WTC11 (cell line): ENCODE measurements at regions not wholly inside any gene's neighbourhood (a gene's known extent, or its start where the extent isn't known, plus 50 kb on each side); places are given as distances from the start of the nearest gene placed in this dataset.

Experiments used
- ATAC-seq: fragments of 200-7000 bp; cut with Tn5 transposase; 2 replicates; pipeline ENCODE4 v1.10.0; 2021; ENCODE audit warnings: mild to moderate bottlenecking, moderate library complexity
- CTCF ChIA-PET: fragments of 300-600 bp; sonication (Branson Sonifier 250); formaldehyde crosslinking; loops from one replicate; lab custom pipeline; 2021; ENCODE audit warnings: antibody characterized with exemption; lab: Charles Lee
- POLR2A ChIA-PET: fragments of 350-600 bp; sonication (Branson Sonifier 250); formaldehyde crosslinking; loops from one replicate; lab custom pipeline; 2021; ENCODE audit warnings: antibody characterized with exemption; lab: Charles Lee
- DNase-seq: peaks from one replicate; pipeline ENCODE4 v3.0.0; 2021; ENCODE audit warnings: low spot score
- H3K27ac Mint-ChIP-seq: 2 replicates; pipeline ENCODE4 v1.8.0; 2021; ENCODE audit warnings: mixed read lengths
- H3K27me3 Mint-ChIP-seq: 2 replicates; pipeline ENCODE4 v1.8.0; 2021; ENCODE audit warnings: low read depth, mild to moderate bottlenecking, moderate library complexity, mixed read lengths
- H3K36me3 Mint-ChIP-seq: 2 replicates; pipeline ENCODE4 v1.8.0; 2021; ENCODE audit warnings: mixed read lengths
- H3K4me1 Mint-ChIP-seq: 2 replicates; pipeline ENCODE4 v1.8.0; 2022; ENCODE audit warnings: mixed read lengths
- H3K4me3 Mint-ChIP-seq: 2 replicates; pipeline ENCODE4 v1.8.0; 2021; ENCODE audit warnings: mild to moderate bottlenecking, moderate library complexity, mixed read lengths
- H3K9me3 Mint-ChIP-seq: 2 replicates; pipeline ENCODE4 v1.8.0; 2021; ENCODE audit warnings: mixed read lengths
- CDX4 ChIP-seq: fragments of 250-450 bp; sonication (Bioruptor Pico); IDR thresholded peaks from 2 replicates; pipeline ENCODE4 v1.9.0; 2021; ENCODE audit warnings: moderate library complexity, mild to moderate bottlenecking, inconsistent platforms, borderline replicate concordance
- ELF4 ChIP-seq: sonication (generic); formaldehyde crosslinking; IDR thresholded peaks from 2 replicates; pipeline ENCODE4 v1.8.1; 2022; ENCODE audit warnings: low read depth, mild to moderate bottlenecking, moderate library complexity, missing genetic modification reagents
- ESRRA ChIP-seq: sonication (generic); formaldehyde crosslinking; IDR thresholded peaks from 2 replicates; pipeline ENCODE4 v1.8.1; 2022; ENCODE audit warnings: mild to moderate bottlenecking, missing genetic modification reagents, borderline replicate concordance
- HMGA2 ChIP-seq: fragments of 250-450 bp; sonication (Bioruptor Pico); IDR thresholded peaks from 2 replicates; pipeline ENCODE4 v1.4.0; 2021; ENCODE audit warnings: mild to moderate bottlenecking, moderate library complexity
- JAZF1 ChIP-seq: fragments of 250-450 bp; sonication (Bioruptor Pico); IDR thresholded peaks from 2 replicates; pipeline ENCODE4 v1.9.0; 2021; ENCODE audit warnings: moderate library complexity, mild to moderate bottlenecking, inconsistent platforms
- JUN ChIP-seq: sonication (generic); formaldehyde crosslinking; IDR thresholded peaks from 2 replicates; pipeline ENCODE4 v1.8.0; 2023; ENCODE audit warnings: mild to moderate bottlenecking, missing genetic modification reagents
- MXD4 ChIP-seq: fragments of 250-450 bp; sonication (Bioruptor Pico); IDR thresholded peaks from 2 replicates; pipeline ENCODE4 v1.8.0; 2021; ENCODE audit warnings: mild to moderate bottlenecking, moderate library complexity, borderline replicate concordance
- NFATC4 ChIP-seq: fragments of 250-450 bp; sonication (Bioruptor Pico); IDR thresholded peaks from 2 replicates; pipeline ENCODE4 v1.9.0; 2021; ENCODE audit warnings: mild to moderate bottlenecking
- ZBTB43 ChIP-seq: sonication (generic); formaldehyde crosslinking; IDR thresholded peaks from 2 replicates; pipeline ENCODE4 v1.8.1; 2023; ENCODE audit warnings: mild to moderate bottlenecking, missing genetic modification reagents
- ZNF423 ChIP-seq: fragments of 250-450 bp; sonication (Bioruptor Pico); IDR thresholded peaks from 2 replicates; pipeline ENCODE4 v2.1.2; 2022; ENCODE audit warnings: mild to moderate bottlenecking, moderate library complexity
- TF ChIP-seq, protein P1 (sequence below): sonication (generic); formaldehyde crosslinking; IDR thresholded peaks from 2 replicates; pipeline ENCODE4 v1.8.1; 2023; ENCODE audit warnings: mild to moderate bottlenecking, missing genetic modification reagents
- TF ChIP-seq, protein P2 (sequence below): fragments of 250-450 bp; sonication (Bioruptor Pico); IDR thresholded peaks from 2 replicates; pipeline ENCODE4 v1.9.0; 2021; ENCODE audit warnings: mild to moderate bottlenecking
- TF ChIP-seq, protein P3 (sequence below): fragments of 250-450 bp; sonication (Bioruptor Pico); IDR thresholded peaks from 2 replicates; pipeline ENCODE4 v2.1.2; 2022; ENCODE audit warnings: mild to moderate bottlenecking, moderate library complexity
- TF ChIP-seq, protein P4 (sequence below): sonication (generic); formaldehyde crosslinking; IDR thresholded peaks from 2 replicates; pipeline ENCODE4 v1.8.0; 2022; ENCODE audit warnings: missing genetic modification reagents
- TF ChIP-seq, protein P5 (sequence below): sonication (generic); formaldehyde crosslinking; IDR thresholded peaks from 2 replicates; pipeline ENCODE4 v1.8.1; 2022; ENCODE audit warnings: missing genetic modification reagents, borderline replicate concordance

GRCh38 chr15:70573121-70573850 lies 190.1 kb downstream of the UACA start:
- no peak for TF ChIP-seq CDX4 (CRISPR knock-in tag)
- no peak for TF ChIP-seq NFATC4 (CRISPR knock-in tag)
- TF ChIP-seq, protein P1, sequence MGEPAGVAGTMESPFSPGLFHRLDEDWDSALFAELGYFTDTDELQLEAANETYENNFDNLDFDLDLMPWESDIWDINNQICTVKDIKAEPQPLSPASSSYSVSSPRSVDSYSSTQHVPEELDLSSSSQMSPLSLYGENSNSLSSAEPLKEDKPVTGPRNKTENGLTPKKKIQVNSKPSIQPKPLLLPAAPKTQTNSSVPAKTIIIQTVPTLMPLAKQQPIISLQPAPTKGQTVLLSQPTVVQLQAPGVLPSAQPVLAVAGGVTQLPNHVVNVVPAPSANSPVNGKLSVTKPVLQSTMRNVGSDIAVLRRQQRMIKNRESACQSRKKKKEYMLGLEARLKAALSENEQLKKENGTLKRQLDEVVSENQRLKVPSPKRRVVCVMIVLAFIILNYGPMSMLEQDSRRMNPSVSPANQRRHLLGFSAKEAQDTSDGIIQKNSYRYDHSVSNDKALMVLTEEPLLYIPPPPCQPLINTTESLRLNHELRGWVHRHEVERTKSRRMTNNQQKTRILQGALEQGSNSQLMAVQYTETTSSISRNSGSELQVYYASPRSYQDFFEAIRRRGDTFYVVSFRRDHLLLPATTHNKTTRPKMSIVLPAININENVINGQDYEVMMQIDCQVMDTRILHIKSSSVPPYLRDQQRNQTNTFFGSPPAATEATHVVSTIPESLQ = no peak
- TF ChIP-seq, protein P2, sequence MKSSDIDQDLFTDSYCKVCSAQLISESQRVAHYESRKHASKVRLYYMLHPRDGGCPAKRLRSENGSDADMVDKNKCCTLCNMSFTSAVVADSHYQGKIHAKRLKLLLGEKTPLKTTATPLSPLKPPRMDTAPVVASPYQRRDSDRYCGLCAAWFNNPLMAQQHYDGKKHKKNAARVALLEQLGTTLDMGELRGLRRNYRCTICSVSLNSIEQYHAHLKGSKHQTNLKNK (CRISPR knock-in tag) = no peak
- TF ChIP-seq, protein P3, sequence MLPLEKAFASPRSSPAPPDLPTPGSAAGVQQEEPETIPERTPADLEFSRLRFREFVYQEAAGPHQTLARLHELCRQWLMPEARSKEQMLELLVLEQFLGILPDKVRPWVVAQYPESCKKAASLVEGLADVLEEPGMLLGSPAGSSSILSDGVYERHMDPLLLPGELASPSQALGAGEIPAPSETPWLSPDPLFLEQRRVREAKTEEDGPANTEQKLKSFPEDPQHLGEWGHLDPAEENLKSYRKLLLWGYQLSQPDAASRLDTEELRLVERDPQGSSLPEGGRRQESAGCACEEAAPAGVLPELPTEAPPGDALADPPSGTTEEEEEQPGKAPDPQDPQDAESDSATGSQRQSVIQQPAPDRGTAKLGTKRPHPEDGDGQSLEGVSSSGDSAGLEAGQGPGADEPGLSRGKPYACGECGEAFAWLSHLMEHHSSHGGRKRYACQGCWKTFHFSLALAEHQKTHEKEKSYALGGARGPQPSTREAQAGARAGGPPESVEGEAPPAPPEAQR (CRISPR knock-in tag) = no peak
- no peak for TF ChIP-seq ZBTB43 (CRISPR knock-in tag)
- no peak for TF ChIP-seq ELF4 (CRISPR knock-in tag)
- TF ChIP-seq JUN (CRISPR knock-in tag) = no peak
- TF ChIP-seq MXD4 (CRISPR knock-in tag) = no peak
- TF ChIP-seq HMGA2 = no peak
- TF ChIP-seq, protein P4, sequence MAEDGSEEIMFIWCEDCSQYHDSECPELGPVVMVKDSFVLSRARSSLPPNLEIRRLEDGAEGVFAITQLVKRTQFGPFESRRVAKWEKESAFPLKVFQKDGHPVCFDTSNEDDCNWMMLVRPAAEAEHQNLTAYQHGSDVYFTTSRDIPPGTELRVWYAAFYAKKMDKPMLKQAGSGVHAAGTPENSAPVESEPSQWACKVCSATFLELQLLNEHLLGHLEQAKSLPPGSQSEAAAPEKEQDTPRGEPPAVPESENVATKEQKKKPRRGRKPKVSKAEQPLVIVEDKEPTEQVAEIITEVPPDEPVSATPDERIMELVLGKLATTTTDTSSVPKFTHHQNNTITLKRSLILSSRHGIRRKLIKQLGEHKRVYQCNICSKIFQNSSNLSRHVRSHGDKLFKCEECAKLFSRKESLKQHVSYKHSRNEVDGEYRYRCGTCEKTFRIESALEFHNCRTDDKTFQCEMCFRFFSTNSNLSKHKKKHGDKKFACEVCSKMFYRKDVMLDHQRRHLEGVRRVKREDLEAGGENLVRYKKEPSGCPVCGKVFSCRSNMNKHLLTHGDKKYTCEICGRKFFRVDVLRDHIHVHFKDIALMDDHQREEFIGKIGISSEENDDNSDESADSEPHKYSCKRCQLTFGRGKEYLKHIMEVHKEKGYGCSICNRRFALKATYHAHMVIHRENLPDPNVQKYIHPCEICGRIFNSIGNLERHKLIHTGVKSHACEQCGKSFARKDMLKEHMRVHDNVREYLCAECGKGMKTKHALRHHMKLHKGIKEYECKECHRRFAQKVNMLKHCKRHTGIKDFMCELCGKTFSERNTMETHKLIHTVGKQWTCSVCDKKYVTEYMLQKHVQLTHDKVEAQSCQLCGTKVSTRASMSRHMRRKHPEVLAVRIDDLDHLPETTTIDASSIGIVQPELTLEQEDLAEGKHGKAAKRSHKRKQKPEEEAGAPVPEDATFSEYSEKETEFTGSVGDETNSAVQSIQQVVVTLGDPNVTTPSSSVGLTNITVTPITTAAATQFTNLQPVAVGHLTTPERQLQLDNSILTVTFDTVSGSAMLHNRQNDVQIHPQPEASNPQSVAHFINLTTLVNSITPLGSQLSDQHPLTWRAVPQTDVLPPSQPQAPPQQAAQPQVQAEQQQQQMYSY (CRISPR knock-in tag) = no peak
- no peak for TF ChIP-seq ZNF423 (CRISPR knock-in tag)
- no peak for TF ChIP-seq JAZF1 (CRISPR knock-in tag)
- no peak for TF ChIP-seq ESRRA (CRISPR knock-in tag)
- TF ChIP-seq, protein P5, sequence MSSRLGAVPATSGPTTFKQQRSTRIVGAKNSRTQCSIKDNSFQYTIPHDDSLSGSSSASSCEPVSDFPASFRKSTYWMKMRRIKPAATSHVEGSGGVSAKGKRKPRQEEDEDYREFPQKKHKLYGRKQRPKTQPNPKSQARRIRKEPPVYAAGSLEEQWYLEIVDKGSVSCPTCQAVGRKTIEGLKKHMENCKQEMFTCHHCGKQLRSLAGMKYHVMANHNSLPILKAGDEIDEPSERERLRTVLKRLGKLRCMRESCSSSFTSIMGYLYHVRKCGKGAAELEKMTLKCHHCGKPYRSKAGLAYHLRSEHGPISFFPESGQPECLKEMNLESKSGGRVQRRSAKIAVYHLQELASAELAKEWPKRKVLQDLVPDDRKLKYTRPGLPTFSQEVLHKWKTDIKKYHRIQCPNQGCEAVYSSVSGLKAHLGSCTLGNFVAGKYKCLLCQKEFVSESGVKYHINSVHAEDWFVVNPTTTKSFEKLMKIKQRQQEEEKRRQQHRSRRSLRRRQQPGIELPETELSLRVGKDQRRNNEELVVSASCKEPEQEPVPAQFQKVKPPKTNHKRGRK = no peak
- Mint-ChIP-seq H3K27me3 (no peaks in the 10 kb centered on the region), H3K4me1 (0 out of 2 replicates have a peak, but pooled peaks cover 4% of the 10 kb centered on the region), H3K4me3 (no peak overlapping the region), H3K9me3 (peaks cover 13% of the 10 kb centered on the region), H3K36me3 (peaks cover 10% of the 10 kb centered on the region), H3K27ac (no peak overlapping the region)
- ChIA-PET POLR2A (no interaction called here), CTCF (interaction anchor here (0.6 to 0.8 kb wide), 2 partner anchors 12 to 239 kb away, joined by 3 read pairs; no protein-coding TSS in a partner anchor)
- DNase-seq = no peak
- ATAC-seq = no peak
